HG02623 (cell line): ENCODE measurements at regions not wholly inside any gene's neighbourhood (a gene's known extent, or its start where the extent isn't known, plus 50 kb on each side); places are given as distances from the start of the nearest gene placed in this dataset.
"Not testable (repeated sequence)": the region's sequence is repeated elsewhere in the genome, so short reads cannot be mapped to it uniquely, and the experiment has no call there.

ENCODE experiments used
- ATAC-seq: cut with Tn5 transposase; IDR thresholded peaks from one replicate; pipeline ENCODE4 v1.9.1; 2021; ENCODE audit warnings: moderate library complexity; ENCODE audit not compliant: unreplicated experiment

GRCh38 chr4:85018983-85019382, 52.5 kb upstream of the WDFY3 start:
- ATAC-seq = no peak

DNA sequence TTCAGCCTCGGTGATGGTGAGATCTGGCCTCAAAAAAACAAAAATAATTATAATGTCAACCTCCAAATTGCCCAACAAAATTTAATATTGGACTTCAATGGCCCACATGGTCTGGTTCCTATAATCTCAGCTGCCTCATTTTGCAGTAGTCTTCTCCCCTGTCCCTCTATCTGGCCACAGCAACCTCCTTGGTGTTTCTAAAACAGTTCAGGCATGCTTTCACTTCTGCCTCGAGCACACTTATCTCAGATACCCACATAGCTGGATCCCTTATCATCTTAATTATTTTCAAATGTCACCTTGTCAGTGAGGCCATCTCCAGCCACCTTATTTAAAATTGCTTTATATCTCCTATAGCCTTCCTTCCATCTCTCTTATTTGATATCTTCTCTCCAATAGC, 52.9 kb upstream of the WDFY3 start:
- no peak for ATAC-seq

- ATAC-seq = no peak
These were observed 58.2 kb upstream of the WDFY3 start for GRCh38 chr4:85024671-85025070.

- ATAC-seq = no peak
These were observed 62.4 kb upstream of the WDFY3 start for GRCh38 chr4:85028910-85029309.

DNA sequence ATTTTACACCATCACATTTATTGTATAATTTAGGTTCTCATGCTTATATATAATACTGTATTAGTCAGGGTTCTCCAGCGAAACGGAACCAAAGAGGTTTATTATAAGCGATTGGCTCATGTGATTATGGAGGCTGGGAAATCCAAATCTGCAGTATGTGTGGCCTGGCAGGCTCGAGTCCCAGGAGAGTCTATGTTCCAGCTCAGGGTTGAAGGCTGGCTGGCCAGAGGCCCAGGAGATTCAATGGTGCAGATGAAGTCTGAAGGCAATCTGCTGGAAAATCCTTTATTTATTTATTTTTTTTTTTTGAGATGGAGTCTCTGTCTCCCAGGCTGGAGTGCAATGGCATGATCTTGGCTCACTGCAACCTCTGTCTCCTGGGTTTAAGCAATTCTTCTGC, 63.0 kb upstream of the WDFY3 start:
- no peak for ATAC-seq

- no peak for ATAC-seq
These were observed 63.7 kb upstream of the WDFY3 start for GRCh38 chr4:85030156-85030555.

DNA sequence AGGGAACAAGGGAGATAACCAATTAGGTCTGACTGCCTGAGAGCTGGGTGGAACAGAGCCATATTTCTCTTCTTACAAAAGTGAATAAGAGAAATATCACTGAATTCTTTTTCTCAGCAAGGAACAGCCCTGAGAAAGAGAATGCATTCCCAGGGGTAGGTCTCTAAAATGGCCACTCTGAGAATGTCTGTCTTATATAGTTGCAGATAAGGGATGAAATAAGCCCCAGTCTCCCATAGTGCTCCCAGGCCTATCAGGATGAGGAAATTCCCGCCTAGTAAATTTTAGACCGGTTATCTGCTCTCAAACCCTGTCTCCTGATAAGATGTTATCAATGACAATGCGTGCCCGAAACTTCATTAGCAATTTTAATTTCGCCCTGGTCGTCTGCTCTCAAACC, 67.3 kb upstream of the WDFY3 start:
- ATAC-seq = not testable (repeated sequence)

DNA sequence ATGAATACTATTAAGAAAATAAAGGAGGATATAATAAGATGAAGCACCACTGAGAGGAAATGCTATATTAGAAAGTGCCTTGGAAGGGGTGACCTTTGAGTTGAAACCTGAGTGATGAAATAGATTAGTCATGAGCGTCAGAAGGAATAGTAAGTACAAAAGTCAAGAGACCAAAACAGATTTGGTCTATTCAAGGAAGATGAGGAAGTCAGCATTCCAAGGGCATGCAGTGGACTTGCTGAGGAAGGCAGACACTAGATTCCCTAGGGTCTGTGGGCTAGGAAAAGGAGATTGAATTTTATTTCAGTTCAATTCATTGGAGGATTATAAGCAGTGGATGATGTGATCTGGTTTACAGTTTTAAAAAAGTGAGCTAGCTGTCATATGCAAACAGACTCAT, 73.0 kb upstream of the WDFY3 start:
- ATAC-seq = no peak

DNA sequence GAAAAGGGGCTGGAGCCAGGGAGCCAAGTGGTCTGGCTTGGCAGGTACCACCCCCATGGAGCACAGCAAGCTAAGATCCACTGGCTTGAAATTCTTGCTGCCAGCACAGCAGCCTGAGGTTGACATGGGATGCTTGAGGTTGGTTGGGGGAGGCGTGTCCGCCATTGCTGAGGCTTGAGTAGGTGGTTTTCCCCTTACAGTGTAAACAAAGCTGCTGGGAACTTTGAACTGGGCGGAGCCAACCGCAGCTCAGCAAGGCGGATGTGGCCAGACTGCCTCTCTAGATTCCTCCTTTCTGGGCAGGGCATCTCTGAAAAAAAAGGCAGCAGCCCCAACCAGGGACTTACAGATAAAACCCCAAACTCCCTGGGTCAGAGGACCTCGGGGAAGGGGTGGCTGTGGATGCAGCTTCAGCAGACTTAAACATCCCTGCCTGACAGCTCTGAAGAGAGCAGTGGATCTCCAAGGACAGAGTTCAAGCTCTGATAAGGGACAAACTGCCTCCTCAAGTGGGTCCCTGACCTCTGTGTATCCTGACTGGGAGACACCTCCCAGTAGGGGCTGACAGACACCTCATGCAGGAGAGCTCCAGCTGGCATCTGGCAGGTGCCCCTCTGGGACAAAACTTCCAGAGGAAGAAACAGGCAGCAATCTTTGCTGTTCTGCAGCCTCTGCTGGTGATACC, 77.5 kb upstream of the WDFY3 start:
- ATAC-seq = not testable (repeated sequence)

DNA sequence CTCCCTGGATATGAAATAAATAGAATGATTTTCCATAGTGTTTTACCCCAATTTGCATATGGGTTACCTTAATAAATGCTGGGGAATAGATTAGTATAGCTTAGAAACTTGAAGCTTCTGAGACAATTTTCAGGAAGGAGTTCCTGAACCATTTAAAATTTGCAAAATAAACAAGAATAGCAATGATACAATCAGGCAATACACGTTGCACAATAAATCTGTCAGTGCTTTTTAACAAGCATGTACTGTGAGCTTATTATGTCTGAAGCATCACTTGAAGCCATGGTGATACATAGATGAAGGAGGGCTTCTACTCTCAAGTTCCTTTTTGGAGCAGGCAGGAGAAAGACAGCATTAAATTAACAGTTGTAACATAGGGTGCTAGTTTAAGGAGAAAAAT, 84.2 kb upstream of the WDFY3 start:
- no peak for ATAC-seq

GRCh38 chr4:85051526-85051925, 85.0 kb upstream of the WDFY3 start:
- ATAC-seq = no peak

DNA sequence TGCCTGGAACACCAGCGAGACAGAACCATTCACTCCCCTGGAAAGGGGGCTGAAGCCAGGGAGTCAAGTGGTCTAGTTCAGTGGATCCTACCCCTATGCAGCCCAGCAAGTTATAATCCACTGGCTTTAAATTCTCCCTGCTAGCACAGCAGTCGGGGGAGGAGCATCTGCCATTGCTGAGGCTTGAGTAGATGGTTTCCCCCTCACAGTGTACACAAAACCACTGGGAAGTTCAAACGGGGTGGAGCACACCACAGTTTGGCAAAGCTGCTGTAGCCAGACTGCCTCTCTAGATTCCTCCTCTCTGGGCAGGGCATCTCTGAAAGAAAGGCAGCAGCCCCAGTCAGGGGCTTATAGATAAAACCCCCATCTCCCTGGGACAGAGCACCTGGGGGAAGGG, 88.4 kb upstream of the WDFY3 start:
- ATAC-seq = not testable (repeated sequence)

GRCh38 chr4:85058551-85058950, 92.1 kb upstream of the WDFY3 start:
- no peak for ATAC-seq

DNA sequence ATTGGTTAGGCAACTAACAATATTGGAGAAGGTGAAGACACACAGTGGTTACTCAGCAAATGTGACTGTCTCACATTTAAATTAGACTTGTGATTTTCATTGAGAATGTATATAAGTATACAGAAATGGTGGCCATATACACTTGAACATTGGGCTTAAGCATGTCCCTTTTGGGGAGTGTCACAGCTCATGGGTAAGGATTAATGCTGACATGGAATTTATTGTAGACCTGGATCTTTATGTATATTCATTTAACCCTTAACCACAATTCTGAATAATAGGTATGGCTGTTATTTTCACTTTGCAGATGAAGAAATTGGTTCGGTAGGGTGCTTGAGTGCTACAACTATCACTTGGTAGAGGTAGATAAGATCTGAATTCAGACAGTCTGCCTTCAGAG, 95.5 kb upstream of the WDFY3 start:
- ATAC-seq = no peak

- ATAC-seq = no peak
These were observed 96.0 kb upstream of the WDFY3 start for GRCh38 chr4:85062466-85062865.

DNA sequence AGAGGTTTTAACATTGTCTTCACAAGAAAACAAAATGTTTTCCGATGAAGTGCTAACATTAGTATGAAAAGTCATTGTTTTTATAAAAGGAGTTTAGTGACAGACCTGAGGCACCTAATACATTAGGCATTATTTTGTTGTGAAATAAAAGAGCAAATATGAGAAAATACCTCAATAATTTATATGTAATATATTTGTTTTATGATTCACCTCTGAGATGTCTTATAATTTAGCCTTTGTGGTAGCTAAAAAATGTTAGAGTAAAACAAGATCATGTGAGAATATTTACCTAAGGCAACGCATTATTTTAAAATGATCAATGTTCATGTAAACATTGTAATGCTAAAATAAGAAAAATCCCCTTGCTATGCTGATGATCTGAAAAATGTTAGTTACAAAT, 100.9 kb upstream of the WDFY3 start:
- ATAC-seq = no peak

DNA sequence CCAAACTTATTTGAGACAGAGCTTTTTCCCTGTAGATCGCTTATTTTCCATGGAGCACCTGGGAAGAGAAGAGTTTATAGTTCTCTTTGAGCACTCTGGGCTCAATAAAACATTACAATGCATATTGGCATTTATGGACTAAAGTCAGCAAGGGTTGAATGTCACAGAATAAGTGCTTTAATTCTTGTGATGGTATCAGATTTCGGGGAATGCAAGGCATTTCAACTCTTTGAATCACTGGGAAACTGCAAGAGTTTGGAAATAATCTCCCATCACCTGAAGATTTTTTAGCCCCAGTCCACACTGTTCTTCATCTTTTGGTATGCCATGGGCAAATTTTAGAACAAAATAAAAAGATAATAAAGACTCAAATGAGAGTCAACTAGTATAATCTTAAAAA, 111.5 kb upstream of the WDFY3 start:
- ATAC-seq = no peak

- ATAC-seq = no peak
These were observed 114.7 kb upstream of the WDFY3 start for GRCh38 chr4:85081196-85081595.

- peak; percentile 93 for ATAC-seq
These were observed 118.0 kb upstream of the WDFY3 start for GRCh38 chr4:85084371-85085094.

DNA sequence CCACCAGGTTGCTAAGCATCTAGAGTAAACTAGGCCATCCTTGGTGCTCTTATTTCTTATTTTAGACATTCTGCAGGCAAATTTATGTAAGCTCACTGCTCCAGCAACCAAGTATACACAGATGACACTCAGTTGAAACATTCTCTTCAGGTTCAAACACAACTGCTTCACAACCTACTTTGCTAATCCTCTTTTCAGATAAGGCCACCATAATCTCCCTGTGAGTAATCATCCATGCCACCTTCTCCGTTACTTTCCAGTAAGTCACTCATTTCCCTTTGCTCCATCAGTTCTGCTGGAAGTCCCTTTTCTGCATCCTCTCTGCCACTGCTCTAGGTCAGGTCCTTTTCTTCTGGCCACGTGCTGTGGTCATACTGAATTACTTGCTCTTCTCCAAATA, 120.2 kb upstream of the WDFY3 start:
- no peak for ATAC-seq

GRCh38 chr4:85092536-85092935, 126.0 kb upstream of the WDFY3 start:
- ATAC-seq = no peak

- no peak for ATAC-seq
These were observed 126.5 kb upstream of the WDFY3 start for GRCh38 chr4:85092943-85093342.

DNA sequence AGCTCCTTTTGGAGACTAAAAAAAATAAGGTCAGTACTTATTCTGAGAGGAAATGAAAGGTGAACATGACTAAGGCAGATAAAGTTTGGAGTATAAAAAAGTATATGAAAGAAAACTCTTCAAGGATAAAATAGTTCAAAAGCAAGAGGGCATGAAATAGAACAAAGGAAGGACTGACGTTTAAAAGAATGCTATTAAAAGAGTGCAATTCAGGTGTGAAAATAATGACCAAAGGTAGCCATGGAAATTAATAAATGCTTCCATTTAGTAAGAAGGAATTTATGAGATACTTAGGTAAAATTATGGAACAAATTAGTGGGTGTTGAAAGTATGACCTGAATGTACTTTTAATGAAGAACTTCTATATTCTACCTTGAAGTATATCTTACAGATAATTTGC, 128.2 kb upstream of the WDFY3 start:
- ATAC-seq = no peak
